HCT116 (cell line): ENCODE measurements at regions not wholly inside any gene's neighbourhood (a gene's known extent, or its start where the extent isn't known, plus 50 kb on each side); places are given as distances from the start of the nearest gene placed in this dataset.

Experiments used
- ATAC-seq: fragments of 200-7000 bp; cut with Tn5 transposase; 2 replicates; pipeline ENCODE4 v1.9.1; 2020; ENCODE audit warnings: mild to moderate bottlenecking, moderate library complexity
- BruUV-seq: library from RNA; stranded (reverse); fragments of 400-500 nt; replicated peaks from 2 replicates; lab custom pipeline; 2021; lab: Mats Ljungman, UMichigan
- CTCF ChIA-PET: fragments of 300-600 bp; sonication (Branson Sonifier 250); formaldehyde crosslinking; loops from one replicate; lab custom pipeline; 2021; ENCODE audit warnings: antibody characterized with exemption; lab: Charles Lee
- POLR2A ChIA-PET: fragments of 300-600, 350-600 bp; sonication (Branson Sonifier 250); formaldehyde crosslinking; loops from one replicate; lab custom pipeline; 2021; ENCODE audit warnings: antibody characterized with exemption; lab: Charles Lee
- RAD21 ChIA-PET, 2 experiments: fragments of 300-600 bp; sonication (Branson Sonifier 250); formaldehyde crosslinking; loops; one replicate each; lab custom pipeline; 2023; ENCODE audit warnings: low total read pairs in 2 of 2; ENCODE audit not compliant: uncharacterized antibody in 2 of 2, unreplicated experiment in 2 of 2, low non-redundant PET in 1 of 2; lab: Charles Lee
- DNase-seq: peaks from one replicate; pipeline ENCODE4 v3.0.0-alpha.2; 2010; ENCODE audit warnings: low read depth, low spot score
- H2AFZ ChIP-seq: fragments of 200-600 bp; shearing (Covaris generic), sonication (generic); 2 replicates; pipeline ENCODE4 v1.6.1; 2017; ENCODE audit warnings: low read depth, mixed run types, mixed read lengths, antibody characterized with exemption, low read length; ENCODE audit not compliant: poor library complexity, severe bottlenecking
- H3K27ac ChIP-seq: 2 replicates; pipeline ENCODE4 v1.5.1; 2012; ENCODE audit warnings: low read depth, low read length
- H3K27me3 ChIP-seq: fragments of 200-600 bp; sonication (generic); 2 replicates; pipeline ENCODE4 v1.6.1; 2016; ENCODE audit warnings: mixed run types, low read length, mixed read lengths; ENCODE audit not compliant: insufficient read depth
- H3K36me3 ChIP-seq, 2 experiments: fragments of 200-500 bp in 1 of 2; fragments of 200-600 bp in 1 of 2; sonication (Bioruptor generic) in 1 of 2; sonication (generic) in 1 of 2; 2 replicates each; pipeline versions ENCODE4 v1.5.1 to v1.6.1; 2014 to 2016; ENCODE audit warnings: low read length in 2 of 2, inconsistent platforms in 1 of 2, mixed read lengths in 1 of 2, mixed run types in 1 of 2; ENCODE audit not compliant: insufficient read depth in 2 of 2, control insufficient read depth in 1 of 2
- H3K4me1 ChIP-seq, 2 experiments: fragments of 200-600 bp in 1 of 2; sonication (generic) in 1 of 2; 2 replicates each; pipeline versions ENCODE4 v1.5.1 to v1.6.1; 2012 to 2017; ENCODE audit warnings: low read length in 2 of 2, inconsistent platforms in 1 of 2, mild to moderate bottlenecking in 1 of 2, mixed read lengths in 1 of 2, mixed run types in 1 of 2, moderate library complexity in 1 of 2; ENCODE audit not compliant: insufficient read depth in 2 of 2, control insufficient read depth in 1 of 2
- H3K4me2 ChIP-seq: fragments of 200-600 bp; sonication (generic); 2 replicates; pipeline ENCODE4 v1.6.1; 2017; ENCODE audit warnings: mixed run types, low read length, mixed read lengths
- H3K4me3 ChIP-seq, 2 experiments: fragments of 200-600 bp in 1 of 2; sonication (generic) in 1 of 2; replicated peaks in 1 of 2; 2 replicates each; pipeline ENCODE4 v1.5.1; 2011 to 2016; ENCODE audit warnings: low read length in 2 of 2, control low read depth in 1 of 2, low read depth in 1 of 2, mild to moderate bottlenecking in 1 of 2, mixed read lengths in 1 of 2, mixed run types in 1 of 2
- H3K79me2 ChIP-seq: fragments of 200-600 bp; sonication (generic); 2 replicates; pipeline ENCODE4 v1.6.1; 2017; ENCODE audit warnings: mild to moderate bottlenecking, mixed run types, low read length, moderate library complexity, mixed read lengths; ENCODE audit not compliant: insufficient read depth
- H3K9ac ChIP-seq: fragments of 200-600 bp; sonication (generic); 2 replicates; pipeline ENCODE4 v1.6.1; 2016; ENCODE audit warnings: low read length, mixed read lengths
- H3K9me2 ChIP-seq: fragments of 200-600 bp; sonication (generic), shearing (Covaris generic); 2 replicates; pipeline ENCODE4 v1.6.1; 2017; ENCODE audit warnings: mixed run types, mild to moderate bottlenecking, moderate library complexity; ENCODE audit not compliant: insufficient read depth
- H3K9me3 ChIP-seq, 2 experiments: fragments of 200-500 bp in 1 of 2; fragments of 200-600 bp in 1 of 2; sonication (Bioruptor generic) in 1 of 2; sonication (generic) in 1 of 2; 2 replicates each; pipeline ENCODE4 v1.6.1; 2014 to 2017; ENCODE audit warnings: low read length in 2 of 2, mixed read lengths in 2 of 2, inconsistent platforms in 1 of 2, low read depth in 1 of 2, mild to moderate bottlenecking in 1 of 2, mixed run types in 1 of 2, moderate library complexity in 1 of 2; ENCODE audit not compliant: control insufficient read depth in 1 of 2, insufficient read depth in 1 of 2
- H4K20me1 ChIP-seq: fragments of 200-600 bp; sonication (generic), shearing (Covaris generic); 2 replicates; pipeline ENCODE4 v1.6.1; 2017; ENCODE audit warnings: mixed run types, mild to moderate bottlenecking, moderate library complexity; ENCODE audit not compliant: insufficient read depth
- EGR1 ChIP-seq: IDR thresholded peaks from 2 replicates; pipeline ENCODE4 v1.6.1; 2012; ENCODE audit warnings: low read depth
- EZH2phosphoT487 ChIP-seq: fragments of 200-600 bp; IDR thresholded peaks from 2 replicates; pipeline ENCODE4 v1.6.1; 2018; ENCODE audit warnings: antibody characterized with exemption, borderline replicate concordance
- JUND ChIP-seq: IDR thresholded peaks from 2 replicates; pipeline ENCODE4 v1.6.1; 2012
- POLR2A ChIP-seq: IDR thresholded peaks from 2 replicates; pipeline ENCODE4 v1.7.0; 2011; ENCODE audit warnings: borderline replicate concordance; ENCODE audit not compliant: insufficient read depth, insufficient read length; ENCODE audit errors: extremely low read depth
- POLR2AphosphoS5 ChIP-seq: IDR thresholded peaks from 2 replicates; pipeline ENCODE4 v1.6.1; 2011; ENCODE audit warnings: mild to moderate bottlenecking, low read depth, low read length, moderate library complexity
- RAD21 ChIP-seq: IDR thresholded peaks from 2 replicates; pipeline ENCODE4 v1.6.1; 2012; ENCODE audit warnings: low read depth, mild to moderate bottlenecking
- ZNF274 ChIP-seq: fragments of 200-500 bp; sonication (Bioruptor generic); IDR thresholded peaks from 2 replicates; pipeline ENCODE4 v1.6.1; 2014; ENCODE audit warnings: mild to moderate bottlenecking, low read depth, low read length, inconsistent platforms
- intact Hi-C: fragments of 100-400 bp; cut with micrococcal nuclease; formaldehyde crosslinking; loops from 2 replicates; pipeline ENCODE4 v1.10.0; 2022
- TF ChIP-seq, protein P1 (sequence below), 3 experiments: fragments of 200-600 bp in 1 of 3; sonication (generic) in 1 of 3; IDR thresholded peaks in 2 of 3; conservative IDR thresholded peaks in 1 of 3; 2 replicates each; pipeline ENCODE4 v1.5.1; 2012 to 2017; ENCODE audit warnings: low read depth in 2 of 3, low read length in 2 of 3, antibody characterized with exemption in 1 of 3, borderline replicate concordance in 1 of 3, control low read depth in 1 of 3, mild to moderate bottlenecking in 1 of 3, mixed read lengths in 1 of 3, mixed run types in 1 of 3, moderate library complexity in 1 of 3; ENCODE audit not compliant: insufficient read depth in 1 of 3
- TF ChIP-seq, protein P2 (sequence below): IDR thresholded peaks from 2 replicates; pipeline ENCODE4 v1.6.1; 2012

GRCh38 chr15:29476503-29477080, 207.0 kb upstream of the NSMCE3 start (continued):
- TF ChIP-seq, protein P1, sequence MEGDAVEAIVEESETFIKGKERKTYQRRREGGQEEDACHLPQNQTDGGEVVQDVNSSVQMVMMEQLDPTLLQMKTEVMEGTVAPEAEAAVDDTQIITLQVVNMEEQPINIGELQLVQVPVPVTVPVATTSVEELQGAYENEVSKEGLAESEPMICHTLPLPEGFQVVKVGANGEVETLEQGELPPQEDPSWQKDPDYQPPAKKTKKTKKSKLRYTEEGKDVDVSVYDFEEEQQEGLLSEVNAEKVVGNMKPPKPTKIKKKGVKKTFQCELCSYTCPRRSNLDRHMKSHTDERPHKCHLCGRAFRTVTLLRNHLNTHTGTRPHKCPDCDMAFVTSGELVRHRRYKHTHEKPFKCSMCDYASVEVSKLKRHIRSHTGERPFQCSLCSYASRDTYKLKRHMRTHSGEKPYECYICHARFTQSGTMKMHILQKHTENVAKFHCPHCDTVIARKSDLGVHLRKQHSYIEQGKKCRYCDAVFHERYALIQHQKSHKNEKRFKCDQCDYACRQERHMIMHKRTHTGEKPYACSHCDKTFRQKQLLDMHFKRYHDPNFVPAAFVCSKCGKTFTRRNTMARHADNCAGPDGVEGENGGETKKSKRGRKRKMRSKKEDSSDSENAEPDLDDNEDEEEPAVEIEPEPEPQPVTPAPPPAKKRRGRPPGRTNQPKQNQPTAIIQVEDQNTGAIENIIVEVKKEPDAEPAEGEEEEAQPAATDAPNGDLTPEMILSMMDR (IDR thresholded peaks at IDR 0.05 in 2 of 3, conservative IDR thresholded peaks at IDR 0.05 in 1 of 3; ENCODE audit: borderline replicate concordance in 1 of 3, insufficient read depth in 1 of 3, low read depth in 2 of 3, low read length in 2 of 3), result no peak
- TF ChIP-seq EGR1, result no peak
- TF ChIP-seq EZH2phosphoT487, result no peak
- TF ChIP-seq JUND, result no peak
- TF ChIP-seq POLR2A, result no peak
- no peak for TF ChIP-seq ZNF274
- TF ChIP-seq, protein P2, sequence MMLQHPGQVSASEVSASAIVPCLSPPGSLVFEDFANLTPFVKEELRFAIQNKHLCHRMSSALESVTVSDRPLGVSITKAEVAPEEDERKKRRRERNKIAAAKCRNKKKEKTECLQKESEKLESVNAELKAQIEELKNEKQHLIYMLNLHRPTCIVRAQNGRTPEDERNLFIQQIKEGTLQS, result no peak

GRCh38 chr15:29475096-29475495, 205.5 kb upstream of the NSMCE3 start:
- no peaks in the 10 kb centered on the region for H4K20me1 ChIP-seq
- POLR2A ChIA-PET, result no interaction called here
- no peak overlapping the region for H3K4me2 ChIP-seq
- BruUV-seq, result no TSS peak
- DNase-seq (no peak), ATAC-seq (no peak)
- H3K4me1 ChIP-seq, result peaks cover 0 to 5% of the 10 kb centered on the region in 2 experiments; a peak in 1 of 4 replicates
- H3K27ac ChIP-seq, result no peak overlapping the region
- H2AFZ ChIP-seq, result no peak overlapping the region
- H3K36me3 ChIP-seq, result no peaks in the 10 kb centered on the region
- H3K9me3 ChIP-seq, result no peaks in the 10 kb centered on the region
- intact Hi-C loops, result no loop called here
- no peak for TF ChIP-seq POLR2AphosphoS5
- no peak for TF ChIP-seq POLR2A
- TF ChIP-seq RAD21, result no peak
- TF ChIP-seq, protein P1 (IDR thresholded peaks at IDR 0.05 in 2 of 3, conservative IDR thresholded peaks at IDR 0.05 in 1 of 3; ENCODE audit: borderline replicate concordance in 1 of 3, insufficient read depth in 1 of 3, low read depth in 2 of 3, low read length in 2 of 3), result no peak
- TF ChIP-seq EGR1, result no peak
- H3K9ac ChIP-seq, result no peak overlapping the region
- CTCF ChIA-PET, result no interaction called here
- no peak overlapping the region for H3K4me3 ChIP-seq
- H3K27me3 ChIP-seq, result 0 out of 2 replicates have a peak, but pooled peaks cover under 1% of the 10 kb centered on the region
- H3K9me2 ChIP-seq, result no peaks in the 10 kb centered on the region
- H3K79me2 ChIP-seq, result no peaks in the 10 kb centered on the region
- RAD21 ChIA-PET, result no interaction called here
